ENCODE measurements at regions not wholly inside any gene's neighbourhood (a gene's known extent, or its start where the extent isn't known, plus 50 kb on each side); places are given as distances from the start of the nearest gene placed in this dataset.

DNA sequence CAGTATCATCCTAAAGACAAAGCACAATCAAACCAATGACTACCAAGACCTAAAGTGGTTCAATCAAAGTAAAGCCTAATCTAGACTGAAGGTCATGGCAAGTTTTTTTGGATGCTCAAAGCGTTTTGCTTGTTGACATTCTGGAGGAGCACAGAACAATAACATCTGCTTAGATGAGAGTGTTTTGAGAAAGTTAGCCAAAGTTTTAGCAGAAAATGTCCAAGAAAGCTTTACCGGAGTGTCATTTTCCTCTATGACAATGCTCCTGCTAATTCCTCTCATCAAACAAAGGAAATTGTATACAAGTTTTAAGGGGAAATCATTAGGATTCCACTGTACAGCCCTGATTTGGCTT is 256.9 kb upstream of the FAT3 start:
- TF ChIP-seq CTCF (IDR thresholded peaks at IDR 0.05; ENCODE audit: low read depth, low read length, poor library complexity, severe bottlenecking) (no peak), EZH2phosphoT487 (IDR thresholded peaks at IDR 0.05; ENCODE audit: borderline replicate concordance, low read length) (no peak)

Data from DOHH2 (cell line).